Natural killer cell (primary cell): ENCODE measurements at regions not wholly inside any gene's neighbourhood (a gene's known extent, or its start where the extent isn't known, plus 50 kb on each side); places are given as distances from the start of the nearest gene placed in this dataset.

Experiments used
- ATAC-seq, 3 donors: fragments of 150-1000 bp in 2 of 3; fragments of 200-7000 bp in 1 of 3; cut with Tn5 transposase; 1 replicate in 1 of 3; 2 replicates in 2 of 3; pipeline ENCODE4 v1.10.0; 2021; ENCODE audit warnings: mild to moderate bottlenecking in 2 of 3, moderate library complexity in 2 of 3
- DNase-seq, 2 donors: peaks; one replicate each; pipeline versions ENCODE4 v3.0.0 to v3.0.0-alpha.2; 2013 to 2021; ENCODE audit warnings: mixed read lengths in 1 of 2
- H3K27ac ChIP-seq: one replicate; pipeline ENCODE4 v1.5.1; 2013; ENCODE audit warnings: mild to moderate bottlenecking, low read length
- H3K27me3 ChIP-seq: one replicate; pipeline ENCODE4 v1.6.1; 2013; ENCODE audit warnings: low read length; ENCODE audit not compliant: control insufficient read depth, insufficient read depth
- H3K36me3 ChIP-seq: one replicate; pipeline ENCODE4 v1.6.1; 2013; ENCODE audit warnings: low read length; ENCODE audit not compliant: control insufficient read depth, insufficient read depth
- H3K4me1 ChIP-seq: one replicate; pipeline ENCODE4 v1.6.1; 2013; ENCODE audit warnings: low read length; ENCODE audit not compliant: control insufficient read depth, insufficient read depth
- H3K4me3 ChIP-seq: one replicate; pipeline ENCODE4 v1.5.1; 2013; ENCODE audit warnings: low read length
- H3K9me3 ChIP-seq: one replicate; pipeline ENCODE4 v1.6.1; 2013; ENCODE audit warnings: low read length; ENCODE audit not compliant: control insufficient read depth, insufficient read depth
- H3K27ac Mint-ChIP-seq, 2 donors: one replicate each; pipeline ENCODE4 v1.8.0; 2022; ENCODE audit warnings: mild to moderate bottlenecking in 2 of 2, mixed read lengths in 2 of 2, moderate library complexity in 1 of 2
- H3K27me3 Mint-ChIP-seq, 2 donors: one replicate each; pipeline ENCODE4 v1.8.0; 2022; ENCODE audit warnings: low read depth in 2 of 2, mixed read lengths in 2 of 2
- H3K36me3 Mint-ChIP-seq: one replicate; pipeline ENCODE4 v1.8.0; 2022; ENCODE audit warnings: mixed read lengths
- H3K4me1 Mint-ChIP-seq, 2 donors: one replicate each; pipeline ENCODE4 v1.8.0; 2022; ENCODE audit warnings: mixed read lengths in 2 of 2
- H3K4me3 Mint-ChIP-seq: one replicate; pipeline ENCODE4 v1.8.0; 2022; ENCODE audit warnings: mild to moderate bottlenecking, moderate library complexity, mixed read lengths
- H3K9me3 Mint-ChIP-seq, 2 donors: one replicate each; pipeline ENCODE4 v1.8.0; 2022; ENCODE audit warnings: mixed read lengths in 2 of 2
- CTCF ChIP-seq: fragments of 200-600 bp; IDR thresholded peaks from one replicate; pipeline ENCODE4 v1.8.0; 2022; ENCODE audit warnings: antibody characterized with exemption
- WGBS: methylation state at CpG from one replicate; pipeline ENCODE4 v1.1.7; 2013; ENCODE audit warnings: missing lambda C conversion rate; ENCODE audit not compliant: insufficient coverage; 5-methylcytosine and 5-hydroxymethylcytosine counted together
- intact Hi-C: fragments of 100-400 bp; cut with micrococcal nuclease; formaldehyde crosslinking; loops from one replicate; pipeline ENCODE4 v1.14.2; 2022

- Histone ChIP-seq H3K36me3 (no peaks in the 10 kb centered on the region), H3K9me3 (no peaks in the 10 kb centered on the region), H3K4me3 (no peak overlapping the region), H3K27ac (no peak overlapping the region), H3K4me1 (no peaks in the 10 kb centered on the region), H3K27me3 (no peaks in the 10 kb centered on the region)
- Mint-ChIP-seq H3K4me3 (no peak overlapping the region), H3K36me3 (no peaks in the 10 kb centered on the region), H3K4me1 (no peaks in the 10 kb centered on the region), H3K27ac (no peak overlapping the region), H3K27me3 (no peaks in the 10 kb centered on the region), H3K9me3 (peaks cover 5 to 7% of the 10 kb centered on the region in 2 donors)
- intact Hi-C loops: no loop called here
- DNase-seq (no peak), ATAC-seq (no peak)
- TF ChIP-seq CTCF: no peak
- 48% methylated on average over 6 of the region's 6 CpGs for WGBS
Observed at GRCh38 chr9:82726424-82727276, 336.3 kb downstream of the RASEF start.

DNA sequence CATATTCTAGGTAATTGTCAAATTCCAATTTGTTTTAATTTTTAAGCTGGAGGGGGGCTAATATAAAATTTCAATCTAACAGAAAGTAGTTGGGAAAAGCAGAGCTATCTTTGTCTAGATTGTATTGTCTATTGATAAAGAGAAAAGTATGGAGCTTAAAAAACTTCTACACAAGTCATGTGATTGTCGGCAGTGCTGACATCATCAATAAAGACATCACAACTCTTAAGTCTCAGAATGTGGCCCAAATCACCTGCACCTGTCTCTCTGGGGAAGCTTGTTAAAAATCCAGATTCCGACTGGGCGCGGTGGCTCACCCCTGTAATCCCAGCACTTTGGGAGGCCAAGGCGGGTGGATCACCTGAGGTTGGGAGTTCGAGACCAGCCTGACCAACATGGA is 333.8 kb downstream of the RASEF start:
- Histone ChIP-seq H3K36me3 (no peaks in the 10 kb centered on the region), H3K27me3 (no peaks in the 10 kb centered on the region), H3K9me3 (no peaks in the 10 kb centered on the region), H3K4me3 (no peak overlapping the region), H3K4me1 (no peaks in the 10 kb centered on the region), H3K27ac (no peak overlapping the region)
- WGBS: 93% methylated on average over 6 of the region's 6 CpGs
- no peak overlapping the region for H3K4me3 Mint-ChIP-seq
- H3K4me1 Mint-ChIP-seq: no peaks in the 10 kb centered on the region
- intact Hi-C loops: no loop called here
- no peak overlapping the region for H3K27ac Mint-ChIP-seq
- peaks cover 10% of the 10 kb centered on the region in 2 donors for H3K9me3 Mint-ChIP-seq
- TF ChIP-seq CTCF: no peak
- no peak for DNase-seq
- H3K36me3 Mint-ChIP-seq: no peaks in the 10 kb centered on the region
- no peak for ATAC-seq
- no peaks in the 10 kb centered on the region for H3K27me3 Mint-ChIP-seq

DNA sequence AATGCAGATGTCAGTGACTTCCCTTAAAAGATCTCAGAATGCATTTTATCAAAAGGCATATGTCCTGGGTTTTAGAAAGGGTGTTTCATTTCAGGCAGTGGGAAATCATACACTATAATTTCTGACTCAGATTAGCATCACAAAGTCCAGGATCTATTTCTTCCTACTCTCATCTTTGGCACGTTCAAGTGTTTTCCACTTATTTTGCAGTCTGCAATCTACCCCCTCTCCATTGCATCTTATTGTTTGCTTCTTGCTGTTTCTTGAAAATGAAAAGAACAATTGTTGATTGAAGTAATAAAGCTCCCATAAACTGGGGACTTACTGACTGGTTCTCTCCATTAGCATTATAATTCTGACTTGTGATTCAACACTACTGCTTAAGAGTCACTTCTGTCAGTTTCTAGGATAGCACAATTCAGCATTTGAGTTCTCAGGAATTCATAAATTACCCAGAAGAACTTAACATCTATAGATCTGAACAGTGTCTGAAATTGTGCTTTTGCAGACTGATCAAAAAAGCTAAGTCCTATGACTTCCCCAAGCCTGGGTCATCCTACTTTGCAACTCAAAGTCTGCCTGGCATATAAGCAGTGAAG is 332.9 kb downstream of the RASEF start:
- Histone ChIP-seq H3K27me3 (no peaks in the 10 kb centered on the region), H3K9me3 (no peaks in the 10 kb centered on the region), H3K4me3 (no peak overlapping the region), H3K27ac (no peak overlapping the region), H3K36me3 (no peaks in the 10 kb centered on the region), H3K4me1 (no peaks in the 10 kb centered on the region)
- H3K36me3 Mint-ChIP-seq: no peaks in the 10 kb centered on the region
- no peak for DNase-seq
- ATAC-seq: no peak
- H3K4me3 Mint-ChIP-seq: no peak overlapping the region
- H3K27ac Mint-ChIP-seq: no peak overlapping the region
- intact Hi-C loops: no loop called here
- H3K9me3 Mint-ChIP-seq: peaks cover 10% of the 10 kb centered on the region in 2 donors
- no peaks in the 10 kb centered on the region for H3K27me3 Mint-ChIP-seq
- 58% methylated on average over 1 of the region's 1 CpG for WGBS
- no peaks in the 10 kb centered on the region for H3K4me1 Mint-ChIP-seq
- TF ChIP-seq CTCF: no peak
